Mesenchymal stem cell (in vitro differentiated cells and primary cell): ENCODE measurements at regions not wholly inside any gene's neighbourhood (a gene's known extent, or its start where the extent isn't known, plus 50 kb on each side); places are given as distances from the start of the nearest gene placed in this dataset.

Experiments used
- DNase-seq: peaks from one replicate; pipeline ENCODE4 v3.0.0-alpha.2; 2013
- H2AFZ ChIP-seq: one replicate; pipeline ENCODE4 v1.6.1; 2013; ENCODE audit warnings: low read depth, mild to moderate bottlenecking, control low read depth, inconsistent platforms, low read length, moderate library complexity
- H2AK5ac ChIP-seq: 2 replicates; pipeline ENCODE4 v1.6.1; 2013; ENCODE audit warnings: low read length, moderate library complexity, mild to moderate bottlenecking, inconsistent platforms; ENCODE audit not compliant: severe bottlenecking
- H2BK120ac ChIP-seq: one replicate; pipeline ENCODE4 v1.6.1; 2013; ENCODE audit warnings: low read depth, mild to moderate bottlenecking, inconsistent platforms, low read length, moderate library complexity
- H2BK12ac ChIP-seq, 2 experiments: one replicate each; pipeline ENCODE4 v1.6.1; 2013; ENCODE audit warnings: inconsistent platforms in 2 of 2, low read length in 2 of 2, mild to moderate bottlenecking in 2 of 2, moderate library complexity in 2 of 2, control low read depth in 1 of 2
- H2BK15ac ChIP-seq: one replicate; pipeline ENCODE4 v1.6.1; 2013; ENCODE audit warnings: mild to moderate bottlenecking, low read depth, inconsistent platforms; ENCODE audit not compliant: poor library complexity, severe bottlenecking
- H2BK5ac ChIP-seq: 2 replicates; pipeline ENCODE4 v1.6.1; 2013; ENCODE audit warnings: low read depth, mild to moderate bottlenecking, low read length, control low read depth, inconsistent platforms; ENCODE audit not compliant: poor library complexity, severe bottlenecking
- H3K14ac ChIP-seq, 2 experiments: one replicate each; pipeline ENCODE4 v1.6.1; 2013; ENCODE audit warnings: inconsistent platforms in 2 of 2, low read length in 2 of 2, control low read depth in 1 of 2, mild to moderate bottlenecking in 1 of 2, moderate library complexity in 1 of 2
- H3K18ac ChIP-seq, 2 experiments: one replicate each; pipeline ENCODE4 v1.6.1; 2013; ENCODE audit warnings: inconsistent platforms in 2 of 2, low read length in 2 of 2, control low read depth in 1 of 2, low read depth in 1 of 2, mild to moderate bottlenecking in 1 of 2
- H3K23ac ChIP-seq, 2 experiments: one replicate each; pipeline ENCODE4 v1.6.1; 2013; ENCODE audit warnings: inconsistent platforms in 2 of 2, low read length in 2 of 2, mild to moderate bottlenecking in 2 of 2, moderate library complexity in 2 of 2, control low read depth in 1 of 2
- H3K27ac ChIP-seq: 2 replicates; pipeline ENCODE4 v1.5.1; 2013; ENCODE audit warnings: mild to moderate bottlenecking, moderate library complexity, low read length, control low read depth, inconsistent platforms; ENCODE audit not compliant: poor library complexity, severe bottlenecking
- H3K27me3 ChIP-seq, 2 experiments: 2 replicates each; pipeline versions ENCODE4 v1.6.1 to v1.7.0; 2013; ENCODE audit warnings: low read length in 2 of 2, mild to moderate bottlenecking in 2 of 2, moderate library complexity in 2 of 2, control low read depth in 1 of 2, inconsistent platforms in 1 of 2; ENCODE audit not compliant: control insufficient read depth in 1 of 2, insufficient read depth in 1 of 2
- H3K36me3 ChIP-seq, 2 experiments: 2 replicates each; pipeline versions ENCODE4 v1.6.1 to v1.7.0; 2013; ENCODE audit warnings: low read length in 2 of 2, control low read depth in 1 of 2, inconsistent platforms in 1 of 2, low read depth in 1 of 2, mild to moderate bottlenecking in 1 of 2; ENCODE audit not compliant: insufficient read depth in 2 of 2, control insufficient read depth in 1 of 2
- H3K4ac ChIP-seq, 2 experiments: one replicate each; pipeline ENCODE4 v1.6.1; 2013; ENCODE audit warnings: inconsistent platforms in 2 of 2, low read length in 2 of 2, mild to moderate bottlenecking in 2 of 2, moderate library complexity in 2 of 2, control low read depth in 1 of 2, low read depth in 1 of 2
- H3K4me1 ChIP-seq: 2 replicates; pipeline ENCODE4 v1.6.1; 2013; ENCODE audit warnings: low read depth, low read length, control low read depth; ENCODE audit not compliant: control insufficient read depth, insufficient read depth
- H3K4me2 ChIP-seq: 2 replicates; pipeline ENCODE4 v1.6.1; 2013; ENCODE audit warnings: low read length, mild to moderate bottlenecking, inconsistent platforms; ENCODE audit not compliant: poor library complexity, severe bottlenecking
- H3K4me3 ChIP-seq, 2 experiments: 2 replicates each; pipeline versions ENCODE4 v1.5.1 to v1.7.0; 2013; ENCODE audit warnings: low read length in 2 of 2, mild to moderate bottlenecking in 2 of 2, control low read depth in 1 of 2, low read depth in 1 of 2; ENCODE audit not compliant: insufficient read depth in 1 of 2
- H3K79me1 ChIP-seq: replicated peaks from 2 replicates; pipeline ENCODE4 v1.6.1; 2013; ENCODE audit warnings: mild to moderate bottlenecking, control low read depth, low read length, inconsistent platforms; ENCODE audit not compliant: poor library complexity, severe bottlenecking
- H3K9ac ChIP-seq: 2 replicates; pipeline ENCODE4 v1.7.0; 2013; ENCODE audit warnings: mild to moderate bottlenecking, low read length, moderate library complexity
- H3K9me3 ChIP-seq: 2 replicates; pipeline ENCODE4 v1.7.0; 2013; ENCODE audit warnings: mild to moderate bottlenecking, low read length; ENCODE audit not compliant: control insufficient read depth
- H4K8ac ChIP-seq: one replicate; pipeline ENCODE4 v1.6.1; 2013; ENCODE audit warnings: inconsistent platforms, mild to moderate bottlenecking, low read length, moderate library complexity
- H4K91ac ChIP-seq: one replicate; pipeline ENCODE4 v1.6.1; 2013; ENCODE audit warnings: mild to moderate bottlenecking, low read length, inconsistent platforms
- WGBS: methylation state at CpG from one replicate; pipeline ENCODE4 v1.1.7; 2013; ENCODE audit warnings: mixed read lengths; 5-methylcytosine and 5-hydroxymethylcytosine counted together

DNA sequence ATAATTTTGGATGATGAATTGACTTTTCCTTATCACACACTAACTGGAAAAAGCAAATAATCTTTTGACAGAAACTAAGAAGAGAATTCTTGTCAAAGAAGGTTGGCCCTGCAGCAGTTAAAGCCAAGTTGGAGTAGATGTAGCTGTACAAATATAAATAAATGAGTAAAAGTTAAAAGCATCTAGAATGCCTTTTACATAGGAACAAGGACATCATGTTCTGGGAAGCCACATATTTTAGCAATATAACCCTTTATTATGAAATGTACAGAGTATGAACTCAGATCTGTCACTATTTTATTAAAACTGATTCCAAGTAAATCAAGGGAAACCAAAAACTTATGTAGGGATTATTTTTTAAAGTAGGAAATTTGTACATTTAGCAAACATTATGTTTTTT is 269.4 kb upstream of the FAT4 start:
- Histone ChIP-seq H4K91ac (no peak overlapping the region), H2BK5ac (no peak overlapping the region)

DNA sequence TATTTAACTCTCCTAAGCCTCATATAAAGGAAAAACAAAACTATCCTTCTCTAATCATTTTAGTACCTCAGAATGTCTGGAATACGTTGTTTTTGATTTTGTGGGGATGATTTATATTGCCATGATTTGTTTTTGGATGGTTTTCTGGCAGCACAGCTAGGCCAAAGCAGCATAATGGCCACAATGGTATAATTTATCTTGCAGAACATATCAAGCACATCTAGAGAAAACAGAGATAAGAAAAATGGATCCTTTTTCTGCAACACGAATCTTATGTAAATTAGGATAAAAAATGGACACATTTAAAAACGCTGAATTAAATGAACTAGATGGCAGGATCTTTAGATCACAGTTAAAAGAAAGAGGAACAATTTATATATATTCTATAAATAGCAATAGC is 269.9 kb upstream of the FAT4 start:
- no peak for DNase-seq
- Histone ChIP-seq H3K9me3 (peaks cover 7% of the 10 kb centered on the region), H3K4me1 (no peaks in the 10 kb centered on the region), H3K14ac (no peak overlapping the region), H2BK120ac (no peak overlapping the region), H3K9ac (no peak overlapping the region), H2AFZ (no peak overlapping the region), H3K4me3 (no peak overlapping the region), H3K36me3 (no peaks in the 10 kb centered on the region), H2BK5ac (no peak overlapping the region), H3K4me2 (no peak overlapping the region), H3K18ac (no peak overlapping the region), H3K27ac (no peak overlapping the region), H2BK15ac (no peak overlapping the region), H2BK12ac (no peak overlapping the region), H3K27me3 (no peaks in the 10 kb centered on the region), H2AK5ac (no peak overlapping the region), H3K79me1 (no peaks in the 10 kb centered on the region), H4K91ac (no peak overlapping the region), H4K8ac (no peak overlapping the region), H3K23ac (no peak overlapping the region), H3K4ac (no peak overlapping the region)
- WGBS = no CpG with 5 or more reads among the region's 3 CpGs

More for the DNA sequence above, 269.4 kb upstream of the FAT4 start:
- no peak overlapping the region for H3K23ac ChIP-seq
- H2AK5ac ChIP-seq = no peak overlapping the region
- H3K9ac ChIP-seq = no peak overlapping the region
- H4K8ac ChIP-seq = no peak overlapping the region
- no peak overlapping the region for H3K27ac ChIP-seq
- no peaks in the 10 kb centered on the region for H3K4me1 ChIP-seq
- no peak for DNase-seq
- no peak overlapping the region for H2BK12ac ChIP-seq
- no peak overlapping the region for H3K4ac ChIP-seq
- H3K4me2 ChIP-seq = no peak overlapping the region
- H3K18ac ChIP-seq = no peak overlapping the region
- no peak overlapping the region for H3K14ac ChIP-seq
- peaks cover 7% of the 10 kb centered on the region for H3K9me3 ChIP-seq
- no peaks in the 10 kb centered on the region for H3K36me3 ChIP-seq
- H2BK15ac ChIP-seq = no peak overlapping the region
- no peak overlapping the region for H2BK120ac ChIP-seq
- H2AFZ ChIP-seq = no peak overlapping the region
- no peaks in the 10 kb centered on the region for H3K79me1 ChIP-seq
- H3K27me3 ChIP-seq = no peaks in the 10 kb centered on the region
- no peak overlapping the region for H3K4me3 ChIP-seq

DNA sequence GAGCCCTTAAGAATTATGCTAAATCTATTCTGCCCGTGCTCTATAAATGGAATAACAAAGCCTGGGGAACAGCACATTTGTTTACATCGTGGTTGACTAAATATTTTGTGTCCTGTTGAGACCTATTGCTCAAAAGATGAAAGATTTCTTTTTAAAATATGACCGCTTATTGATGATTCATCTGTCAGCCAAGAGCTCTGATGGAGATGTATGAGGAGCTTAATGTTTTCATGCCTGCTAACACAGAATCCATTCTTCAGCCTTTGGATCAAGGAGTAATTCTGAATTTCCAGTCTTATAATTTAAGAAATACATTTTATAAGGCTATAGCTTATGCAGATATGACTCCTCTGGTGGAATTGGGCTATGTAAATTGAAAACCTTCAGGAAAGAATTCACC is 271.3 kb upstream of the FAT4 start:
- Histone ChIP-seq H3K36me3 (no peaks in the 10 kb centered on the region), H3K9ac (no peak overlapping the region), H3K4me3 (no peak overlapping the region), H2AK5ac (no peak overlapping the region), H3K18ac (no peak overlapping the region), H4K8ac (no peak overlapping the region), H3K9me3 (peaks cover 6% of the 10 kb centered on the region), H2BK15ac (no peak overlapping the region), H3K4me1 (no peaks in the 10 kb centered on the region), H3K4me2 (no peak overlapping the region), H4K91ac (no peak overlapping the region), H2AFZ (no peak overlapping the region), H3K27me3 (no peaks in the 10 kb centered on the region), H3K4ac (no peak overlapping the region), H2BK5ac (no peak overlapping the region), H3K79me1 (no peaks in the 10 kb centered on the region), H3K27ac (no peak overlapping the region), H3K23ac (no peak overlapping the region), H2BK120ac (no peak overlapping the region), H2BK12ac (no peak overlapping the region), H3K14ac (no peak overlapping the region)
- WGBS = 45% methylated on average over 3 of the region's 3 CpGs
- DNase-seq = peak; percentile 32

DNA sequence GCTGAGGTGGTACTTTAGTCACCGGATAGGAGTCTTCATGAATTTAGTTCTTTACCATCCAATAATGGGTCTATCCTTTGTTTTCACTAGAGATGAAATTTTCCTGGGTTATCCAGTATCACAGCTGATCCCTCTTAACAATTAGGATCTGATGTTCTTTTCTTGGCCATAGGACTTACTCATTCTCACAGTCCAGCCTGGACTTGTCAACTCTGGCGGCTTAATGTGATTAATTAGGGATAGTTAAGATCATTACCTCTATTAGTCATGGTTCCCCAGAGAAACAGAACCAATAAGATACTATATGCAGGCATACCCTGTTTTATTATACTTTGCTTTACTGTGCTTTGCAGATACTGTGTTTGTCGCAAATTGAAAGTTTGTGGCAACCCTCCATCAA is 272.7 kb upstream of the FAT4 start:
- Histone ChIP-seq H4K8ac (no peak overlapping the region), H2AK5ac (no peak overlapping the region), H2BK15ac (no peak overlapping the region), H3K27me3 (no peaks in the 10 kb centered on the region), H2BK5ac (no peak overlapping the region), H3K36me3 (no peaks in the 10 kb centered on the region), H3K23ac (no peak overlapping the region), H2BK12ac (no peak overlapping the region), H3K4me1 (no peaks in the 10 kb centered on the region), H3K9me3 (no peaks in the 10 kb centered on the region), H3K4me2 (no peak overlapping the region), H3K14ac (no peak overlapping the region), H3K9ac (no peak overlapping the region), H2AFZ (no peak overlapping the region), H4K91ac (no peak overlapping the region), H3K27ac (no peak overlapping the region), H3K4me3 (no peak overlapping the region), H3K18ac (no peak overlapping the region), H2BK120ac (no peak overlapping the region), H3K4ac (no peak overlapping the region), H3K79me1 (no peaks in the 10 kb centered on the region)
- 63% methylated on average over 1 of the region's 3 CpGs for WGBS
- DNase-seq = peak; percentile 36
